IPS DF 6.9 (cell line): ENCODE measurements at regions not wholly inside any gene's neighbourhood (a gene's known extent, or its start where the extent isn't known, plus 50 kb on each side); places are given as distances from the start of the nearest gene placed in this dataset.

Source experiments
- DNase-seq: peaks from one replicate; pipeline ENCODE4 v3.0.0-alpha.2; 2013; ENCODE audit warnings: low read depth, low spot score
- H3K27ac ChIP-seq: one replicate; pipeline ENCODE4 v1.5.1; 2013; ENCODE audit warnings: low read length, control low read depth
- H3K27me3 ChIP-seq: 2 replicates; pipeline ENCODE4 v1.6.1; 2013; ENCODE audit warnings: mild to moderate bottlenecking, low read length; ENCODE audit not compliant: control insufficient read depth, insufficient read depth
- H3K36me3 ChIP-seq: 2 replicates; pipeline ENCODE4 v1.6.1; 2013; ENCODE audit warnings: low read length; ENCODE audit not compliant: control insufficient read depth, insufficient read depth
- H3K4me1 ChIP-seq: 2 replicates; pipeline ENCODE4 v1.6.1; 2013; ENCODE audit warnings: low read length; ENCODE audit not compliant: control insufficient read depth, insufficient read depth
- H3K4me3 ChIP-seq: 2 replicates; pipeline ENCODE4 v1.5.1; 2013; ENCODE audit warnings: mild to moderate bottlenecking, low read length
- H3K9me3 ChIP-seq: 2 replicates; pipeline ENCODE4 v1.6.1; 2013; ENCODE audit warnings: low read length, inconsistent platforms; ENCODE audit not compliant: control insufficient read depth, insufficient read depth
- WGBS: extraction: QIAGEN DNeasy Blood & Tissue Kit; methylation state at CpG from one replicate; pipeline ENCODE4 v1.1.7; 2013; ENCODE audit warnings: mixed read lengths, missing lambda C conversion rate; ENCODE audit not compliant: insufficient read length, insufficient coverage; 5-methylcytosine and 5-hydroxymethylcytosine counted together

GRCh38 chr2:76667821-76668271 lies 854.3 kb downstream of the LRRTM4 start:
- no CpG with 5 or more reads among the region's 8 CpGs for WGBS
- DNase-seq = no peak

GRCh38 chr2:76642129-76642528 lies 880.0 kb downstream of the LRRTM4 start:
- Histone ChIP-seq H3K36me3 (no peaks in the 10 kb centered on the region), H3K27ac (no peak overlapping the region), H3K9me3 (no peaks in the 10 kb centered on the region), H3K27me3 (no peaks in the 10 kb centered on the region), H3K4me1 (no peaks in the 10 kb centered on the region), H3K4me3 (no peak overlapping the region)
- no CpG with 5 or more reads among the region's 2 CpGs for WGBS
- DNase-seq = no peak

More at GRCh38 chr2:76667821-76668271, 854.3 kb downstream of the LRRTM4 start:
- Histone ChIP-seq H3K4me3 (no peak overlapping the region), H3K36me3 (no peaks in the 10 kb centered on the region), H3K27me3 (no peaks in the 10 kb centered on the region), H3K9me3 (no peaks in the 10 kb centered on the region), H3K27ac (no peak overlapping the region), H3K4me1 (no peaks in the 10 kb centered on the region)

- no peaks in the 10 kb centered on the region for H3K36me3 ChIP-seq
- no CpG with 5 or more reads among the region's 3 CpGs for WGBS
- H3K4me1 ChIP-seq = no peaks in the 10 kb centered on the region
- no peaks in the 10 kb centered on the region for H3K9me3 ChIP-seq
- no peak overlapping the region for H3K27ac ChIP-seq
- DNase-seq = no peak
- H3K27me3 ChIP-seq = no peaks in the 10 kb centered on the region
- H3K4me3 ChIP-seq = no peak overlapping the region
Measured at GRCh38 chr2:76641506-76641905, 880.7 kb downstream of the LRRTM4 start.

- no peaks in the 10 kb centered on the region for H3K4me1 ChIP-seq
- no peak overlapping the region for H3K4me3 ChIP-seq
- WGBS = no CpG with 5 or more reads among the region's 1 CpG
- H3K36me3 ChIP-seq = no peaks in the 10 kb centered on the region
- no peaks in the 10 kb centered on the region for H3K27me3 ChIP-seq
- no peak for DNase-seq
- H3K27ac ChIP-seq = no peak overlapping the region
- H3K9me3 ChIP-seq = no peaks in the 10 kb centered on the region
Measured at GRCh38 chr2:76640905-76641304, 881.3 kb downstream of the LRRTM4 start.

- no CpG with 5 or more reads among the region's 5 CpGs for WGBS
- Histone ChIP-seq H3K4me3 (no peak overlapping the region), H3K9me3 (no peaks in the 10 kb centered on the region), H3K4me1 (no peaks in the 10 kb centered on the region), H3K36me3 (no peaks in the 10 kb centered on the region), H3K27ac (no peak overlapping the region), H3K27me3 (no peaks in the 10 kb centered on the region)
- DNase-seq = no peak
Measured at GRCh38 chr2:76639171-76639680, 883.0 kb downstream of the LRRTM4 start.

- no peaks in the 10 kb centered on the region for H3K36me3 ChIP-seq
- no CpG with 5 or more reads among the region's 3 CpGs for WGBS
- no peak overlapping the region for H3K4me3 ChIP-seq
- no peaks in the 10 kb centered on the region for H3K27me3 ChIP-seq
- H3K9me3 ChIP-seq = no peaks in the 10 kb centered on the region
- no peak for DNase-seq
- H3K4me1 ChIP-seq = peaks cover 2% of the 10 kb centered on the region
- no peak overlapping the region for H3K27ac ChIP-seq
Measured at GRCh38 chr2:76633276-76633921, 888.8 kb downstream of the LRRTM4 start.

GRCh38 chr2:76625101-76625500 lies 897.1 kb downstream of the LRRTM4 start:
- Histone ChIP-seq H3K27ac (no peak overlapping the region), H3K9me3 (no peaks in the 10 kb centered on the region), H3K27me3 (no peaks in the 10 kb centered on the region), H3K36me3 (no peaks in the 10 kb centered on the region), H3K4me3 (no peak overlapping the region), H3K4me1 (peaks cover 2% of the 10 kb centered on the region)
- no CpG with 5 or more reads among the region's 3 CpGs for WGBS
- no peak for DNase-seq

GRCh38 chr2:76613330-76613729 lies 902.6 kb upstream of the GCFC2 start:
- DNase-seq = peak; percentile 16
- Histone ChIP-seq H3K27ac (no peak overlapping the region), H3K4me3 (no peak overlapping the region), H3K9me3 (no peaks in the 10 kb centered on the region), H3K4me1 (no peaks in the 10 kb centered on the region; the same call in 1 of the 2 replicates), H3K27me3 (no peaks in the 10 kb centered on the region), H3K36me3 (no peaks in the 10 kb centered on the region)

- Histone ChIP-seq H3K36me3 (no peaks in the 10 kb centered on the region), H3K9me3 (no peaks in the 10 kb centered on the region), H3K4me3 (no peak overlapping the region), H3K27me3 (no peaks in the 10 kb centered on the region), H3K4me1 (no peaks in the 10 kb centered on the region; the same call in 1 of the 2 replicates), H3K27ac (no peak overlapping the region)
- DNase-seq = no peak
- WGBS = 100% methylated on average over 1 of the region's 2 CpGs
Measured at GRCh38 chr2:76612764-76613163, 902.0 kb upstream of the GCFC2 start.

- Histone ChIP-seq H3K27me3 (no peaks in the 10 kb centered on the region), H3K4me1 (no peaks in the 10 kb centered on the region; the same call in 1 of the 2 replicates), H3K4me3 (no peak overlapping the region), H3K9me3 (no peaks in the 10 kb centered on the region), H3K36me3 (no peaks in the 10 kb centered on the region), H3K27ac (no peak overlapping the region)
- whole genome bisulfite sequencing = no CpG with 5 or more reads among the region's 3 CpGs
- no peak for DNase-seq
Measured at GRCh38 chr2:76610451-76610850, 899.7 kb upstream of the GCFC2 start.
